Fibroblast of villous mesenchyme (primary cell): ENCODE measurements at regions not wholly inside any gene's neighbourhood (a gene's known extent, or its start where the extent isn't known, plus 50 kb on each side); places are given as distances from the start of the nearest gene placed in this dataset.

Experiments used
- DNase-seq: peaks from one replicate; pipeline ENCODE4 v3.0.0-alpha.2; 2010; ENCODE audit warnings: low read depth
- H3K4me3 ChIP-seq: 2 replicates; pipeline ENCODE4 v1.5.1; 2011; ENCODE audit warnings: low read depth, mild to moderate bottlenecking, low read length
- TF ChIP-seq, protein P1 (sequence below): IDR thresholded peaks from 2 replicates; pipeline ENCODE4 v1.5.1; 2012; ENCODE audit warnings: low read depth, mild to moderate bottlenecking, low read length; ENCODE audit not compliant: insufficient read depth

DNA sequence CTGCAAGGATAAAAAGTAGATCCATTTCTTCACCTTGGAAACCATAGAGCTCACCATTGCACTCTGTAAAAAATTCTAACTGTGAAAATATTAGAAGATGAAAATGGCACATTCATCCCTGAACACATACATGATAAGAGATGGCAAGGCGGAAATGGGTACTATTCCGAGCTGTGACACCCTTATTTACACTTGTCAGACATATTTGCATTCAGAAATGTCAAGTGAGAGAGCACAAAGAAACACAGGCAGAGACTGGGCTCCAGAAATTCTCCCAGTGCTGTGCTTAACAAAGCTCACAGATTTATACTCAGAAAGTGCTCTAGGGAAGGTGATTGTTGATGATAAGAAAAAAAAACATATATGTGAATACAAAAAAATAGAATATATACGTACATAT, 170.3 kb upstream of the PUM3 start:
- DNase-seq = no peak
- TF ChIP-seq, protein P1, sequence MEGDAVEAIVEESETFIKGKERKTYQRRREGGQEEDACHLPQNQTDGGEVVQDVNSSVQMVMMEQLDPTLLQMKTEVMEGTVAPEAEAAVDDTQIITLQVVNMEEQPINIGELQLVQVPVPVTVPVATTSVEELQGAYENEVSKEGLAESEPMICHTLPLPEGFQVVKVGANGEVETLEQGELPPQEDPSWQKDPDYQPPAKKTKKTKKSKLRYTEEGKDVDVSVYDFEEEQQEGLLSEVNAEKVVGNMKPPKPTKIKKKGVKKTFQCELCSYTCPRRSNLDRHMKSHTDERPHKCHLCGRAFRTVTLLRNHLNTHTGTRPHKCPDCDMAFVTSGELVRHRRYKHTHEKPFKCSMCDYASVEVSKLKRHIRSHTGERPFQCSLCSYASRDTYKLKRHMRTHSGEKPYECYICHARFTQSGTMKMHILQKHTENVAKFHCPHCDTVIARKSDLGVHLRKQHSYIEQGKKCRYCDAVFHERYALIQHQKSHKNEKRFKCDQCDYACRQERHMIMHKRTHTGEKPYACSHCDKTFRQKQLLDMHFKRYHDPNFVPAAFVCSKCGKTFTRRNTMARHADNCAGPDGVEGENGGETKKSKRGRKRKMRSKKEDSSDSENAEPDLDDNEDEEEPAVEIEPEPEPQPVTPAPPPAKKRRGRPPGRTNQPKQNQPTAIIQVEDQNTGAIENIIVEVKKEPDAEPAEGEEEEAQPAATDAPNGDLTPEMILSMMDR = no peak
- H3K4me3 ChIP-seq = no peak overlapping the region

DNA sequence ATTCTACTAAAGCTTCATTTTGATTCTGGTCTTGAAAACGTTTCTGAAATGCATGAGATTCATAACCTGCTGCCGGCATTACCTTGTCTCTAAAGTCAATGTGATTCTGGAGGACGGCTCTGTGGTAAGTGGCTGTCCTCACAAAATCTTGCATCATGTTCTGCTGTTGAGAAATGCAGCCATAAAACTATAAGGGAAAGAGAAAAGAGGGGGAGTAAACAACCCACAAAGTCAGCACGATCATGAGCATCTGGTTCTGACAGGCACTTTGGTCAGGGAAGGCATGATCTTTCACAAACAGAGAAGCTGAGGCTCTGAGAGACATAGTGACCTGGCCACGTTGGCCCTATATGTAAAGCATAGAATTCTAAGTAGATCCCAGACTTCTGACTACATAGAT, 168.9 kb upstream of the PUM3 start:
- H3K4me3 ChIP-seq = no peak overlapping the region
- TF ChIP-seq, protein P1 = no peak
- DNase-seq = peak; percentile 20

DNA sequence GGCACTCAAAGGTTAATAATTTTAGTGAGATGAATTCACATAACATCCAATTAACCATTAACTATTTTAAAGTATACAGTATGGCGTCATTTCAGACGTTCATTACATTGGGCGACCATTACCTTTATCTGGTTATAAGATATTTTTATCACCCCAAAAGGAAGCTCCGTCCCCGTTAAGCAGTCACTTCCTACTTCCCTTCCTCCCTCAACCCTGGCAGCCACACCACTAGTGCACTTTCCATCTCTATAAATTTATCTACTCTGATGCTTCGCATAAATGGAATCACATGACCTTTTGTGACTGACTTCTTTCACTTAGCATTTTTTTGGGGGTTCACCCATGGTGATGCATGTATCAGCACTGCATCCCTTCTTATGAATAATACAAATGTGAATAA, 168.3 kb upstream of the PUM3 start:
- no peak for DNase-seq
- no peak overlapping the region for H3K4me3 ChIP-seq
- TF ChIP-seq, protein P1 = no peak

DNA sequence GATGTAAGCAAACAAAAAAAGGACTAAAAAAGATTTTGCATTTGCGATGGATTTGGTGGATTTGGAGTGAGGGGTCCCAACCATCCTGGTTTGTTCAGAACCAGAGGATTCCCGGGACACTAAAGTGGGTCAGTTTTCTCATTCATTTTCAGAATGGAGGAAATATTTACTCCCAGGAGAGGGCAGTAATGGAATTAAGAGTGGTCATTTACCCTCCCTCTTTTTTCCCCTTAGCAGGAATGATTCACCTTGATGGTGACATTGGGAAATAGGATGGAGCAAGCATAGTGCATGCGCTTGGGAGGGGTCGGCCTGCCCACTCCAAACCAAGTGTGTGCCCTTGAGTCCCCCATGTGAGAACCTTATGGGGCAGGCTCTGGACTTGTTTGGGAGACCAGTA, 164.2 kb upstream of the PUM3 start:
- TF ChIP-seq, protein P1 = no peak
- no peak overlapping the region for H3K4me3 ChIP-seq
- no peak for DNase-seq

DNA sequence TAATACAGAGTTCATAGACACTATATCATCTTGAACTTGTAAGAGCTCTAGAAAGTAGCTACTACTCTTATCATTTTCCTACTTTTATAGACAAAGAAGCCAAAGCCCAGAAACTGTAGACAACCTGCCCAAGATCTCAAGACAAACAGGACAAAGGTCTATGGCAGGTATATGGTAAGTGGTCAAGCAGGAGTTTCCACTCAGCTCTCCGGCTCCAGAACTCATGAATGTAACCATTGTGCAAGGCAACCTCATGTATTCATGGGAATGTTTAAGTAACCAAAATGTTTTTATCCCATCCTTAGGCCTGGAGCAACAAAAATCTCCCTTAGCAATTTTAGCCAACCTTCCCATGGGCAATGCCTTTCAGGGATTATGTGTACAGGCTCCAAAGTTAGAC, 163.4 kb upstream of the PUM3 start:
- TF ChIP-seq, protein P1 = no peak
- H3K4me3 ChIP-seq = no peak overlapping the region
- no peak for DNase-seq

DNA sequence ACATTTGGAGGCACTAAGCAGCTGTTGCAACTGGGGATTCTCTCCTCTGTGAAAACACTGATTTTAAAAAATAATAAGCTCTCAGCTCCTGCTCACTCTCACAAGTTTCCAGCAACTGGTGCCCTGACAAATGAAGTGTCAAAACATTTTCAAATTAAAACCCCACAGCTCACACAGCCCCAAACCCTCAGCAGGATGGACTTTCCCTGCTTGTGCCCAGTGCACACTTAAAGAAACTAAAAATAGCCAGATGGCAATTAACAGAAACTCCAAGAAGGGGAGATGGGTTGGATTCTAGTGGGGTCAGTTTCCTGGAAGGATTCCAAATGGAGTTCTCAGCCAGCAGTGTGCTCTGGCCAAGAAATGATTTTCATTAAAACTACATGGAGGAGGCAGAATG, 163.0 kb upstream of the PUM3 start:
- no peak for DNase-seq
- no peak overlapping the region for H3K4me3 ChIP-seq
- TF ChIP-seq, protein P1 = no peak

DNA sequence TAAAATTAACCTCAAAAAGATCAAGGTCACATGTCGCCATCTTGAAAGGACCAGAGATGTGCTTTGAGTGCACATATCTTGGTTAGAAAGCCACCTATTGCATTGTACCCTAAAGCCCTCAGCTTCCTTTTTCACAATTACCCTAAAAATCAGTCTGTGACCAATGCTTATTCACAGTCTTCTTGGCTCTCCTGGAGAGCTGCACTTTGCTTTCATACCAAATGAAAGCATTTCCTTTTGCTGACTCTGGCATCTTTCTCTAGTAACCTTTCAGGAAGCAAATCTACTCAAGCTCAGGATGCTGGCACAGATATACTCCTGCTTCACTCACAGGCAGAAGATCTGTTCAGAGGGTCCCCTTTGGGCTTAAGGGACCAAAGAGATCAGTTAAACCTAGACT, 160.7 kb upstream of the PUM3 start:
- DNase-seq = no peak
- TF ChIP-seq, protein P1 = no peak
- no peak overlapping the region for H3K4me3 ChIP-seq
